GM12891 (cell line): ENCODE measurements at regions not wholly inside any gene's neighbourhood (a gene's known extent, or its start where the extent isn't known, plus 50 kb on each side); places are given as distances from the start of the nearest gene placed in this dataset.

Experiments
- PAX5 ChIP-seq: IDR thresholded peaks from 2 replicates; pipeline ENCODE4 v1.6.1; 2011; ENCODE audit warnings: low read length, moderate library complexity, mild to moderate bottlenecking; ENCODE audit not compliant: insufficient read depth, severe bottlenecking
- POLR2A ChIP-seq: IDR thresholded peaks from 2 replicates; pipeline ENCODE4 v1.6.1; 2011; ENCODE audit warnings: low read depth, low read length, control low read depth
- POLR2AphosphoS5 ChIP-seq: IDR thresholded peaks from 2 replicates; pipeline ENCODE4 v1.6.1; 2011; ENCODE audit warnings: low read depth, low read length, control low read depth
- SPI1 ChIP-seq: IDR thresholded peaks from 2 replicates; pipeline ENCODE4 v1.6.1; 2011; ENCODE audit warnings: low read depth, low read length, control low read depth
- TAF1 ChIP-seq: IDR thresholded peaks from 2 replicates; pipeline ENCODE4 v1.6.1; 2011; ENCODE audit warnings: low read depth, low read length, control low read depth

DNA sequence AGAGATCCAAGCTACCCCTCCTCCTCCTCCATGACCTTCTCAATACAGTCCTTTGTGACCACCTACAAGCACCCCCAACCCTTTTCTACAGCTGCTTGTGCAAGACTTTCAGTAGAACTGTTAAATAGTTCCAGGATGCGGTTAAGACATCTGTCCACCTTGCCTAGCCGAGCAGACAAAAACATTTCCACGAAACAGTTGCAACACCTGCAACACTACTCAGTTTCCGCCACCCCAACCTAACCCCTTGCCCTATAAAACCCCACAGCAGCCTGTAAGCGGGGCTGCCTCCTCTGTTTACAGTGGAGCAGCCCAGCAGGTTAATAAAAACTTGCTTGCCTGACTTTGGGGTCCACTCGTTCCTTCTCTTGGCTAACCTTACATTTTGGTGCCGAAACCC lies 1803.5 kb upstream of the CDH6 start:
- TF ChIP-seq POLR2AphosphoS5 (no peak), TAF1 (no peak), POLR2A (no peak), PAX5 (no peak), SPI1 (no peak)
